ENCODE measurements at regions not wholly inside any gene's neighbourhood (a gene's known extent, or its start where the extent isn't known, plus 50 kb on each side); places are given as distances from the start of the nearest gene placed in this dataset.

DNA sequence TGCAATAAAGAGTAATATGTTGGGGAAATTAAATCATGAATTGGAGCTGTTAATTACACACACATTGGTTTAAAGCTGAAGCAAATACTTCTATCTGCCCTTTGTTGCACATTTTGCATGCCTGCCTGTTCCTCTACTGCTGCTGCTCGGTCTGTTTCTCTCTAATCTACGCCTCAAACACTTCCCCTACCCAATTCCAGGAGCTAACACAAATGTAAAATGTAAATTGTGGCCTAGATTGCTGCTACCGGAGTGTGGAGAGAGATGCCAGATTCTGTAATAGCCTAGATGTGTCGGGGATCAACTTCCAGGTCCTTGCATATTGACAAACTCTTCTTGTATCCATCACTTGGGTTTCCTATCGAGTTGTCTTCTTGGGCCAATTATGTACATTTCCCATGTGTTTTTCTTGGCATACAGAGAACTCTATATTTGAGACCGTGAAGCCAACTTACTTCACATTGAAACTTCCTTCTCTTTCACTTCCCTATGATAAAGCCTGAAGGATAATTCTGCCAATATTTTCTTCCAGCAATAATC is 450.4 kb upstream of the NR2F2 start:
- H3K27me3 ChIP-seq (ENCODE audit: insufficient read depth, low read length): no peaks in the 10 kb centered on the region
- no peak overlapping the region for H2AFZ ChIP-seq (ENCODE audit: low read length)
- no peak for TF ChIP-seq EZH2 (IDR thresholded peaks at IDR 0.05; ENCODE audit: borderline replicate concordance, low read length)
- TF ChIP-seq, protein P1, sequence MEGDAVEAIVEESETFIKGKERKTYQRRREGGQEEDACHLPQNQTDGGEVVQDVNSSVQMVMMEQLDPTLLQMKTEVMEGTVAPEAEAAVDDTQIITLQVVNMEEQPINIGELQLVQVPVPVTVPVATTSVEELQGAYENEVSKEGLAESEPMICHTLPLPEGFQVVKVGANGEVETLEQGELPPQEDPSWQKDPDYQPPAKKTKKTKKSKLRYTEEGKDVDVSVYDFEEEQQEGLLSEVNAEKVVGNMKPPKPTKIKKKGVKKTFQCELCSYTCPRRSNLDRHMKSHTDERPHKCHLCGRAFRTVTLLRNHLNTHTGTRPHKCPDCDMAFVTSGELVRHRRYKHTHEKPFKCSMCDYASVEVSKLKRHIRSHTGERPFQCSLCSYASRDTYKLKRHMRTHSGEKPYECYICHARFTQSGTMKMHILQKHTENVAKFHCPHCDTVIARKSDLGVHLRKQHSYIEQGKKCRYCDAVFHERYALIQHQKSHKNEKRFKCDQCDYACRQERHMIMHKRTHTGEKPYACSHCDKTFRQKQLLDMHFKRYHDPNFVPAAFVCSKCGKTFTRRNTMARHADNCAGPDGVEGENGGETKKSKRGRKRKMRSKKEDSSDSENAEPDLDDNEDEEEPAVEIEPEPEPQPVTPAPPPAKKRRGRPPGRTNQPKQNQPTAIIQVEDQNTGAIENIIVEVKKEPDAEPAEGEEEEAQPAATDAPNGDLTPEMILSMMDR (IDR thresholded peaks at IDR 0.05; ENCODE audit: low read length): no peak

DNA sequence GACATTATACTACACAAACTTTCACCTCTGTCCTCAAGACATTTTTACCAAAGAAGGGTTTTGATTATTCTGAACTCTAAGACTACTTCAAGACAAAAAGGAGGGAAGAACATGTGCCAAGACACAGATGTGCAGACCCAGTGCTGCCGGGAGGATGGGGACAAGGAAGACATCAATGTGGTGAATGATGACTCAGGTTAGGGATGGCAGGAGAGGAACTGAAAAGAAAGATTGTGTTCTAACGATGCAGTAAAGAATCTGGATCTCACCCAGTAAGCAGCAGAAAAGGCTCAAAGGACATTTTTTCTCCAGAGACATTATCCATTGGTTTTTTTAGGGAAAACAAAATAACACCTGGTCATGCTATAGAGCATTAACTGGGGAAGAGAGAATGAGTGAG is 449.9 kb upstream of the NR2F2 start:
- H2AFZ ChIP-seq (ENCODE audit: low read length): no peak overlapping the region

More for the DNA sequence above, 450.4 kb upstream of the NR2F2 start:
- no peak overlapping the region for H3K4me2 ChIP-seq (ENCODE audit: low read length)
- no peak overlapping the region for H3K27ac ChIP-seq (ENCODE audit: low read depth, low read length, poor library complexity, severe bottlenecking)
- no peaks in the 10 kb centered on the region for H3K36me3 ChIP-seq (ENCODE audit: insufficient read depth, low read length)
- H3F3A ChIP-seq (ENCODE audit: insufficient read depth, low read length): no peaks in the 10 kb centered on the region
- H4K20me1 ChIP-seq (ENCODE audit: insufficient read depth, low read length): no peaks in the 10 kb centered on the region
- H3K9me3 ChIP-seq (ENCODE audit: low read length): no peaks in the 10 kb centered on the region
- H3K4me1 ChIP-seq (ENCODE audit: insufficient read depth, low read length, severe bottlenecking): no peaks in the 10 kb centered on the region
- H3K4me3 ChIP-seq (ENCODE audit: low read depth, low read length, poor library complexity, severe bottlenecking): no peak overlapping the region
- no peaks in the 10 kb centered on the region for H3K9me2 ChIP-seq (ENCODE audit: low read depth, low read length)
- no peaks in the 10 kb centered on the region for H3K79me2 ChIP-seq (ENCODE audit: insufficient read depth, low read length)
- no peak overlapping the region for H3K9ac ChIP-seq (ENCODE audit: low read length)

GRCh38 chr15:95883064-95883463 is 447.4 kb upstream of the NR2F2 start:
- Histone ChIP-seq H3K27me3 (ENCODE audit: insufficient read depth, low read length) (no peaks in the 10 kb centered on the region), H3K36me3 (ENCODE audit: insufficient read depth, low read length) (no peaks in the 10 kb centered on the region), H3K9ac (ENCODE audit: low read length) (no peak overlapping the region), H3K79me2 (ENCODE audit: insufficient read depth, low read length) (no peaks in the 10 kb centered on the region), H3K9me3 (ENCODE audit: low read length) (no peaks in the 10 kb centered on the region), H3K9me2 (ENCODE audit: low read depth, low read length) (no peaks in the 10 kb centered on the region), H4K20me1 (ENCODE audit: insufficient read depth, low read length) (no peaks in the 10 kb centered on the region), H3K4me1 (ENCODE audit: insufficient read depth, low read length, severe bottlenecking) (no peaks in the 10 kb centered on the region), H3K27ac (ENCODE audit: low read depth, low read length, poor library complexity, severe bottlenecking) (no peak overlapping the region), H3K4me2 (ENCODE audit: low read length) (no peak overlapping the region), H3K4me3 (ENCODE audit: low read depth, low read length, poor library complexity, severe bottlenecking) (no peak overlapping the region), H3F3A (ENCODE audit: insufficient read depth, low read length) (no peaks in the 10 kb centered on the region), H2AFZ (ENCODE audit: low read length) (no peak overlapping the region)
- TF ChIP-seq, protein P1 (IDR thresholded peaks at IDR 0.05; ENCODE audit: low read length): no peak
- TF ChIP-seq EZH2 (IDR thresholded peaks at IDR 0.05; ENCODE audit: borderline replicate concordance, low read length): no peak

More for the DNA sequence above, 449.9 kb upstream of the NR2F2 start:
- TF ChIP-seq EZH2 (IDR thresholded peaks at IDR 0.05; ENCODE audit: borderline replicate concordance, low read length): no peak
- TF ChIP-seq, protein P1 (IDR thresholded peaks at IDR 0.05; ENCODE audit: low read length): no peak
- Histone ChIP-seq H3K9me3 (ENCODE audit: low read length) (no peaks in the 10 kb centered on the region), H3K36me3 (ENCODE audit: insufficient read depth, low read length) (no peaks in the 10 kb centered on the region), H3K27me3 (ENCODE audit: insufficient read depth, low read length) (no peaks in the 10 kb centered on the region), H3K27ac (ENCODE audit: low read depth, low read length, poor library complexity, severe bottlenecking) (no peak overlapping the region), H3K9me2 (ENCODE audit: low read depth, low read length) (no peaks in the 10 kb centered on the region), H4K20me1 (ENCODE audit: insufficient read depth, low read length) (no peaks in the 10 kb centered on the region), H3K4me1 (ENCODE audit: insufficient read depth, low read length, severe bottlenecking) (no peaks in the 10 kb centered on the region), H3K4me2 (ENCODE audit: low read length) (no peak overlapping the region), H3K79me2 (ENCODE audit: insufficient read depth, low read length) (no peaks in the 10 kb centered on the region), H3F3A (ENCODE audit: insufficient read depth, low read length) (no peaks in the 10 kb centered on the region), H3K4me3 (ENCODE audit: low read depth, low read length, poor library complexity, severe bottlenecking) (no peak overlapping the region), H3K9ac (ENCODE audit: low read length) (no peak overlapping the region)
